ENCODE measurements at regions not wholly inside any gene's neighbourhood (a gene's known extent, or its start where the extent isn't known, plus 50 kb on each side); places are given as distances from the start of the nearest gene placed in this dataset.
"Not testable (repeated sequence)": the region's sequence is repeated elsewhere in the genome, so short reads cannot be mapped to it uniquely, and the experiment has no call there.

GRCh38 chr11:25319127-25319526 lies 822.3 kb downstream of the LUZP2 start:
- DNase-seq, result no peak

- DNase-seq, result no peak
Measured at GRCh38 chr11:25327656-25328055, 830.8 kb downstream of the LUZP2 start.

- DNase-seq, result no peak
Measured at GRCh38 chr11:25339281-25339680, 842.4 kb downstream of the LUZP2 start.

GRCh38 chr11:25349537-25349936 lies 852.7 kb downstream of the LUZP2 start:
- no peak for DNase-seq

GRCh38 chr11:25350899-25351803 lies 854.3 kb downstream of the LUZP2 start:
- DNase-seq, result no peak

- no peak for DNase-seq
Measured at GRCh38 chr11:25357133-25357532, 860.3 kb downstream of the LUZP2 start.

GRCh38 chr11:25377466-25377865 lies 880.6 kb downstream of the LUZP2 start:
- DNase-seq, result no peak

- DNase-seq, result no peak
Measured at GRCh38 chr11:25396847-25397246, 900.0 kb downstream of the LUZP2 start.

- no peak for DNase-seq
Measured at GRCh38 chr11:25408146-25408545, 911.3 kb downstream of the LUZP2 start.

- no peak for DNase-seq
Measured at GRCh38 chr11:25415793-25416192, 916.1 kb upstream of the ANO3 start.

- DNase-seq, result no peak
Measured at GRCh38 chr11:25423436-25424199, 908.3 kb upstream of the ANO3 start.

GRCh38 chr11:25432376-25432775 lies 899.6 kb upstream of the ANO3 start:
- DNase-seq, result no peak

GRCh38 chr11:25435197-25435596 lies 896.7 kb upstream of the ANO3 start:
- no peak for DNase-seq

- DNase-seq, result no peak
Measured at GRCh38 chr11:25436326-25436725, 895.6 kb upstream of the ANO3 start.

GRCh38 chr11:25441421-25441820 lies 890.5 kb upstream of the ANO3 start:
- no peak for DNase-seq

GRCh38 chr11:25449091-25449490 lies 882.8 kb upstream of the ANO3 start:
- no peak for DNase-seq

- DNase-seq, result no peak
Measured at GRCh38 chr11:25453471-25453870, 878.5 kb upstream of the ANO3 start.

- DNase-seq, result no peak
Measured at GRCh38 chr11:25456211-25456610, 875.7 kb upstream of the ANO3 start.

GRCh38 chr11:25483915-25484635 lies 847.9 kb upstream of the ANO3 start:
- no peak for DNase-seq

GRCh38 chr11:25485315-25485714 lies 846.6 kb upstream of the ANO3 start:
- DNase-seq, result no peak

GRCh38 chr11:25486338-25486737 lies 845.6 kb upstream of the ANO3 start:
- not testable (repeated sequence) for DNase-seq

- DNase-seq, result not testable (repeated sequence)
Measured at GRCh38 chr11:25488176-25488575, 843.8 kb upstream of the ANO3 start.

GRCh38 chr11:25501426-25501825 lies 830.5 kb upstream of the ANO3 start:
- not testable (repeated sequence) for DNase-seq
